ENCODE measurements at regions not wholly inside any gene's neighbourhood (a gene's known extent, or its start where the extent isn't known, plus 50 kb on each side); places are given as distances from the start of the nearest gene placed in this dataset.

GRCh38 chr15:96827981-96828380 is 497.5 kb downstream of the NR2F2 start:
- Histone ChIP-seq H3K79me2 (ENCODE audit: control insufficient read depth, insufficient read depth, low read length) (no peaks in the 10 kb centered on the region), H2AFZ (ENCODE audit: low read depth, low read length) (no peak overlapping the region), H3K9me3 (replicated peaks; ENCODE audit: control insufficient read depth, insufficient read depth, low read depth, low read length) (no peaks in the 10 kb centered on the region), H3K4me3 (no peak overlapping the region), H4K20me1 (replicated peaks; ENCODE audit: control insufficient read depth, insufficient read depth, low read length) (no peaks in the 10 kb centered on the region), H3K27me3 (ENCODE audit: control insufficient read depth in 2 of 2, insufficient read depth in 2 of 2, low read length in 2 of 2) (no peaks in the 10 kb centered on the region), H3K4me1 (replicated peaks in 1 of 2; ENCODE audit: control insufficient read depth in 2 of 2, insufficient read depth in 2 of 2, low read length in 2 of 2) (no peaks in the 10 kb centered on the region), H3K9ac (ENCODE audit: insufficient read depth in 1 of 2, low read depth in 2 of 2, low read length in 2 of 2) (no peak overlapping the region), H3K4me2 (ENCODE audit: insufficient read depth, low read length) (no peak overlapping the region), H3K36me3 (ENCODE audit: control insufficient read depth, insufficient read depth, low read length) (no peaks in the 10 kb centered on the region), H3K9me1 (ENCODE audit: control insufficient read depth, insufficient read depth, low read length) (no peaks in the 10 kb centered on the region), H3K27ac (ENCODE audit: extremely low read depth, low read depth, low read length) (no peak overlapping the region)
- no TSS peak for BruUV-seq (replicated peaks)
- ATAC-seq (no peak), FAIRE-seq (no peak), DNase-seq (ENCODE audit: extremely low read depth in 1 of 4, low spot score in 3 of 4) (no peak)
- ChIA-PET CTCF (ENCODE audit: low intra/inter-chr PET ratio) (no interaction called here), POLR2A (interaction anchor here (0.6 kb wide), 1 partner anchor 1007 kb away, joined by 3 read pairs; no protein-coding TSS in a partner anchor)
- in situ Hi-C loops (cut with MboI) (no loop called here), intact Hi-C loops (cut with micrococcal nuclease) (no loop called here)
- under 1% methylated on average over 8 of the region's 8 CpGs for WGBS (ENCODE audit: insufficient coverage, low coverage, missing lambda C conversion rate)
- TF ChIP-seq ZNF239 (CRISPR knock-in tag; IDR thresholded peaks at IDR 0.05) (no peak), PYGO2 (tag; IDR thresholded peaks at IDR 0.05) (no peak), CREBBP (IDR thresholded peaks at IDR 0.05; ENCODE audit: low read depth, low read length) (no peak), MCM3 (IDR thresholded peaks at IDR 0.05) (no peak), POLR2A (conservative IDR thresholded peaks at IDR 0.05) (no peak), MNT (conservative IDR thresholded peaks at IDR 0.05) (no peak), ESRRB (CRISPR knock-in tag; IDR thresholded peaks at IDR 0.05; ENCODE audit: borderline replicate concordance) (no peak), ETV5 (CRISPR knock-in tag; IDR thresholded peaks at IDR 0.05; ENCODE audit: low read depth) (no peak), HDAC8 (tag; IDR thresholded peaks at IDR 0.05) (no peak), CEBPB (tag; IDR thresholded peaks at IDR 0.05) (no peak), ZNF57 (CRISPR knock-in tag; IDR thresholded peaks at IDR 0.05) (no peak), DNMT1 (IDR thresholded peaks at IDR 0.05) (no peak), HMG20B (CRISPR knock-in tag; IDR thresholded peaks at IDR 0.05) (no peak), IFI16 (CRISPR knock-in tag; IDR thresholded peaks at IDR 0.05) (no peak)

Measured in K562 (cell line).